Astrocyte of the spinal cord (primary cell): ENCODE measurements at regions not wholly inside any gene's neighbourhood (a gene's known extent, or its start where the extent isn't known, plus 50 kb on each side); places are given as distances from the start of the nearest gene placed in this dataset.

ENCODE experiments used
- DNase-seq: peaks from one replicate; pipeline ENCODE4 v3.0.0; 2011; ENCODE audit warnings: low read depth, low spot score
- H3K4me3 ChIP-seq: 2 replicates; pipeline ENCODE4 v1.5.1; 2011; ENCODE audit warnings: low read depth, mild to moderate bottlenecking, low read length, moderate library complexity
- CTCF ChIP-seq: IDR thresholded peaks from 2 replicates; pipeline ENCODE4 v1.5.1; 2012; ENCODE audit warnings: low read depth, mild to moderate bottlenecking, low read length, inconsistent platforms
- in situ Hi-C: cut with HindIII; loops from 2 replicates; pipeline ENCODE4 v1.10.0; 2017; ENCODE audit warnings: low sequenced_read_pairs

GRCh38 chr7:84916161-84916560, 270.7 kb downstream of the SEMA3D start:
- no peak for TF ChIP-seq CTCF
- no peak for DNase-seq
- in situ Hi-C loops, result no loop called here

GRCh38 chr7:84914598-84914997, 272.3 kb downstream of the SEMA3D start:
- no peak for TF ChIP-seq CTCF
- in situ Hi-C loops, result no loop called here
- H3K4me3 ChIP-seq, result no peak overlapping the region
- no peak for DNase-seq

More at GRCh38 chr7:84916161-84916560, 270.7 kb downstream of the SEMA3D start:
- no peak overlapping the region for H3K4me3 ChIP-seq

- in situ Hi-C loops, result no loop called here
- peak; percentile 7 for DNase-seq
- no peak overlapping the region for H3K4me3 ChIP-seq
- TF ChIP-seq CTCF, result no peak
Observed at GRCh38 chr7:84913731-84914130, 273.1 kb downstream of the SEMA3D start.

GRCh38 chr7:84912993-84913635, 273.7 kb downstream of the SEMA3D start:
- H3K4me3 ChIP-seq, result no peak overlapping the region
- in situ Hi-C loops, result no loop called here
- no peak for DNase-seq
- no peak for TF ChIP-seq CTCF

GRCh38 chr7:84912537-84912936, 274.3 kb downstream of the SEMA3D start:
- DNase-seq, result no peak
- no peak overlapping the region for H3K4me3 ChIP-seq
- no peak for TF ChIP-seq CTCF
- in situ Hi-C loops, result no loop called here

- in situ Hi-C loops, result no loop called here
- no peak for DNase-seq
- no peak for TF ChIP-seq CTCF
- H3K4me3 ChIP-seq, result no peak overlapping the region
Observed at GRCh38 chr7:84912018-84912417, 274.8 kb downstream of the SEMA3D start.
